NT2/D1 (cell line): ENCODE measurements at regions not wholly inside any gene's neighbourhood (a gene's known extent, or its start where the extent isn't known, plus 50 kb on each side); places are given as distances from the start of the nearest gene placed in this dataset.

ENCODE experiments used
- SUZ12 ChIP-seq: IDR thresholded peaks from 2 replicates; pipeline ENCODE4 v1.6.1; 2011; ENCODE audit not compliant: insufficient read length, insufficient read depth; ENCODE audit errors: extremely low read depth
- ZNF274 ChIP-seq: IDR thresholded peaks from 2 replicates; pipeline ENCODE4 v1.6.1; 2011; ENCODE audit warnings: mild to moderate bottlenecking, low read depth, low read length

DNA sequence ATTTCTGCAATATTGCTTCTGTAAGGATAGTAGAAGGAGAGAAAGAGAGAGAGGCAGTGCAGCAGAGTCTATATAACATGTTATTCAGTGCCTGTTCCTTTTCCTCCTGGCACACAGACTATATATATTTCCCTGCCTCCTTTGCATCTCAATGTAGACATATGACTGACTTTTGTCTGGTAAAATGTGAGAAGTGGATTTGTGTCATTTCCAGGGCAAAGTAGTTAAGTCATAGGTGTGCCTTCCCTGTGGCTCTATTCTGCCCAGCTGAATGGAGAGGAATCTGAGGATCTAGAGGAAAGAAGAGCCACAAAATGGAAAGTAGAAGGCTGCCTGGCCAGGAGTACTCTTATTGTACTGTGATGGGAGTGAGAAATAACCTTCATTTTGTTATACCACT lies 54.6 kb upstream of the CADPS start:
- TF ChIP-seq SUZ12 (no peak), ZNF274 (no peak)
